SKM-1 (cell line): ENCODE measurements at regions not wholly inside any gene's neighbourhood (a gene's known extent, or its start where the extent isn't known, plus 50 kb on each side); places are given as distances from the start of the nearest gene placed in this dataset.
"Not testable (repeated sequence)": the region's sequence is repeated elsewhere in the genome, so short reads cannot be mapped to it uniquely, and the experiment has no call there.

Experiments used
- DNase-seq: peaks from one replicate; lab custom pipeline; 2025; ENCODE audit not compliant: unreplicated experiment; lab: John Stamatoyannopoulos, UW

DNA sequence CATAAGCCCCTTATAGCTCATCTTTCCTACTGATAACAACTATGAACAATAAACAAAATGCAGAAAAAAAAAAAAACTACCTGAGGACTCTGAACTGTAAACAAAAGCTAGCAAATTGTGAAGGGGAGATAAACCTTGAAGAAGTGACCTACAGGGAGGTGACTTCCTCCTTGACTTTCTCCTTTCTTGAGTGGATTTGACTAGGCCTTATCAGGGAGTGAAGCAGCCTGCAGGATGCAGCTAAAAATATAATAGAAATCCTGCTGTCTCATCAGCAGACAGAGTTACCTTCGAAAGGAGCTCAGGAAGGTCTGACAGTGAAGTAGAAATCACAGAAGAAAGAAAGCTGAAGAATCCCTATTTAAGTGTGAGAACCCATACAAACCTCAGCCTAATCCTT, 322.0 kb upstream of the HTR1E start:
- no peak for DNase-seq

DNA sequence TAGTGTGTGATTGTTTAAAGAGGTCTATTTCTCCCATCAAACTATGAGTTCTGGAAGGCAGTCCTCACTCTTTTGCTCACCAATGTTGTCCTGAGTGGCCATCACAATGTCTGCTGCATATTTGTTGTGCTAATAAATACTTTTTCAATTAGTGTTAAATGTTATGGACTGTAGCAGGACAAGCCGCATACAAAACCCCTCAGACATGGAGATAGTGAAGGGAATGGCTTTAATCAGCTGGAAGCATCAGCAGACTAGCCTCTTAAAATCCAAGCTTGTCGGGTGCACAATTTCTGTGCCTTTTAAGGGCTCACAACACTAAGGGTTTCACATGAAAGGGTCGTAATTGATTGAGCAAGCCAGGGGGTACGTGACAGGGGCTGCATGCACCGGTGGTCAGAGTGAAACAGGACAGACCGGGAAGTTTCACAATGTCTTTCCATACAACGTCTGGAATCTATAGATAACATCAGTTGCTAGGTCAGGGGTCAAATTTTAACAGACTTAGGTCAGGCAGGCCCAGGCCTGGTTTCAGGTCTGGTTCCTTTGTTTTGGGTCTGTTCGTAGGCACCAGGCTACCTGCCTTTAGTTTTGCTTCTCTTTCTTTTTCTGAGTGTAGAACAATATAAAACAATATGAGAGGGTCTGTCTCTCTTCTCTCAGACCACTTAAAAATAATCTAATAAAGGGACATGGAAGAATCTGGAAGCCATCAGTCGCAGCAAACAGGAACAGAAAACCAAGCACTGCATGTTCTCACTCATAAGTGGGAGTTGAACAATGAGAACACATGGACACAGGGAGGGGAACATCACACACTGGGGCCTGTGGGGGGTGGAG, 327.6 kb upstream of the HTR1E start:
- no peak for DNase-seq

GRCh38 chr6:86603364-86603763, 334.0 kb upstream of the HTR1E start:
- not testable (repeated sequence) for DNase-seq

- not testable (repeated sequence) for DNase-seq
Observed at GRCh38 chr6:86602093-86602492, 335.2 kb upstream of the HTR1E start.

DNA sequence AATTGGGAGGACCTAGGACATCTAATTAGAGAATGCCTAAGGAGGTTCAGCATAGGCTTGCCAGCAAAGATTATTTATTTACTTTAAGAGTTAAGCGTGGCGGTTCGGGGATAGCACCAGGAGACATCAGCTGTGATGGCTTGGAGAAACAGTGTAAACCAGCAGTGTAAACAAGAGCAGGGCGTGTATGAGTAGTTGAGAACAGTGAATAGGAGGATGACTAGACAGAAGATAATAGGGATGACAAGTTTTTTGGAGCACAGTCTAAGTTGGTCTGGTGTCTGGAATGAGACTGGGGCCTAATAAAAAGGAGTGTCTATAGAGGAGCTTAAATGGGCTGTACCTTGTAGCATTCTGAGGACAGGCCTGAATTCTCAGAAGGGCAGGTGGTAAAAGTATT, 338.4 kb upstream of the HTR1E start:
- DNase-seq = not testable (repeated sequence)

GRCh38 chr6:86595641-86596040, 341.7 kb upstream of the HTR1E start:
- DNase-seq = no peak

DNA sequence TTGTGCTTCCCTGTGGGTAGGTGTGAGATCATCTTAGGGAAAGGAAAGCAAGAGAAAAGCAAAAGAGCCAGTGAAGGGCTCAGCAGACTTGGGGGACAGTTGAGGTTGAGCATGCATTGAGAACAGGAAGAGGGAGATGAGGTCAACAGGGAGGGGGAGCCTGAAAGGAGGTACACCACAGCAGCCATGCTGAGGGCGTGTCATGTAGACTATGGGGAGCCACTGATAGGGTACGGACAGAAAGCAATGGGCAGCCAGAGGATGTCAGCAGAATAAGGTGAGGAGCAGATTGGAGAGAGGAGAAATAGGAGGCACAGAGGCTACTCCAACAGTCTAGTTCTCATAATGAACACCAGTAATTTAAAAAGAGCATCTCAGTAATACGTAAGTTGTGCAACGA, 351.1 kb upstream of the HTR1E start:
- DNase-seq = no peak

- no peak for DNase-seq
Observed at GRCh38 chr6:86581833-86582232, 355.5 kb upstream of the HTR1E start.

GRCh38 chr6:86563197-86563596, 374.1 kb upstream of the HTR1E start:
- DNase-seq = no peak

- DNase-seq = no peak
Observed at GRCh38 chr6:86558318-86558717, 379.0 kb upstream of the HTR1E start.

DNA sequence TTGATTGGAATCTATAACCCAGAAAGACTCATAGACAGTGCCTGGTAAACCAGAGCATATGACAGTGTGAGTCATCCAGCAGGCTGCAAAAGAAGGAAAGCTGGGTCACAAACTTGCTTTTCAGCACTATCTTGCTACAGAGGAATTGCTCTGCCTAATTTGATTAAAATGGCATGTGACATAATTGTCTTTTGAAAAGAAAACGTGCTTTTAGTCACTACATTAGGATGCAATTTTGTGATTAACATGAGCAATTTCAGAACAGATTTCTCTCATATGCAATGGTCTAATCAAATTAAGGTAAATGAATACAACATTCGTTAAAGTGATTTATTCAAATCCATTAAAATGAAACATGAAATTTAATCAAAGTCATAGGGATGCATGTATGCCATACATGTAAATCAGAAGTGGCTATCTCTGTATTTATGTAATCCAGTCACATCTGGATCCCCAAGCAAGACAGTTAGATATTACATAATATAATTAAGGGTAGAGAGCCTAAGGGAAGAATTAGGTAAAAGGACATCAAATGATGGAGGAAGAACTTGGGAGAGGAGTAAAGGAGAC, 400.0 kb upstream of the HTR1E start:
- no peak for DNase-seq

- DNase-seq = no peak
Observed at GRCh38 chr6:86536121-86536520, 401.2 kb upstream of the HTR1E start.

- no peak for DNase-seq
Observed at GRCh38 chr6:86535100-86535499, 402.2 kb upstream of the HTR1E start.

- no peak for DNase-seq
Observed at GRCh38 chr6:86529635-86530034, 407.7 kb upstream of the HTR1E start.

DNA sequence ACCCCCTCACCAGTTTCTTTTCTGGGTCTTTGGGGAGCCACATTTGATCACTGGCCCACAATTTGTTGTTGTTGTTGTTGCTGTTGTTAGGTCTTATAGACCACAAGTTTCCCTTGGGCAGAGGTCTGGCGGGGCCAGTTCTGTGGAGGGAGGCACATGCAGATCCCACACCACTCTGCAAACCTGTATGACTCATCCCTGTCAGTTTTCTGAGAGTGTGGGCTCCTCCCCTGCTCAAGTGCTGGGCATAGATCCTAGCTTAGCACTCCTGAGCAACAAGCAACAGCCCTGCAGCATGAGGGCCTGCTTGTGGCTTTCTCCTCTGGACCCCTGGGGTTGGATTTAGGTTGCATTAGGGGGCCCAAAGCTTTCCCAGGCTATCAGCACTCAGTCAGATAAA, 411.1 kb upstream of the HTR1E start:
- no peak for DNase-seq

- no peak for DNase-seq
Observed at GRCh38 chr6:86516087-86516486, 421.2 kb upstream of the HTR1E start.

- no peak for DNase-seq
Observed at GRCh38 chr6:86511962-86512361, 425.4 kb upstream of the HTR1E start.

DNA sequence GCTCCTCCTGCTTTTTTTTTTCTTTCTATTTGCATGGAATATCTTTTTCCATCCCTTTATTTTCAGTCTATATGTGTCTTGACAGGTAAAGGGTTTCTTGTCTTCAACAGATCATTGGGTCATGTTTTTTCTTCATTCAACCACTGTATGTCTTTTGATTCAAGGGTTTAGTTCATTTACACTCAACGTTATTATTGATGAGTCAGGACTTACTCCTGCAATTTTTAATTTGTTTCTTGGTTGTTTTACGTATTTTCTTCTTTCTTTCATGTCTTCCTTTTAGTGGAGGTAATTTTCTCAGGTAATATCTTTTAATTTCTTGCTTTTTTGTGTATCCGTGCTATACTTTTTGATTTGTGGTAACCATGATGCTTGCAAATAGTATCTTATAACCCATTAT, 429.1 kb upstream of the HTR1E start:
- no peak for DNase-seq

DNA sequence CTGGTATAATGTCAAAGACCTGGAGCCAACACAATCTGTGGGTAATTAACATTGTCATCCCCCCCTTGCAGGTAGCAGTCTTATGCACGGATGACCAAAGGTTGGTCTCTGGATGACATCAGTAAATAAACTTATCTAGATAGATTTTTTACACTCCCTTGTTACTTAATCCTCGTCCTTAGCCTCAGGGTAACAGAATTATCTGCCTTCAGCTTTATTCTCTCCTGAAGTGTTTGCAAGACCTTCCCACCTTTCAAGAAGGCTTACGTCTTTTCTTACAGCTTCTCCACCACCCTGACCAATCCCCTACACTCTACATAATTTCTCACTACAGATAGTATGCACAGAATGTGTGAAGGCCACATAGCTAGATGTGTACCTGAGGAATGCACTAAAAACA, 434.8 kb upstream of the HTR1E start:
- no peak for DNase-seq

DNA sequence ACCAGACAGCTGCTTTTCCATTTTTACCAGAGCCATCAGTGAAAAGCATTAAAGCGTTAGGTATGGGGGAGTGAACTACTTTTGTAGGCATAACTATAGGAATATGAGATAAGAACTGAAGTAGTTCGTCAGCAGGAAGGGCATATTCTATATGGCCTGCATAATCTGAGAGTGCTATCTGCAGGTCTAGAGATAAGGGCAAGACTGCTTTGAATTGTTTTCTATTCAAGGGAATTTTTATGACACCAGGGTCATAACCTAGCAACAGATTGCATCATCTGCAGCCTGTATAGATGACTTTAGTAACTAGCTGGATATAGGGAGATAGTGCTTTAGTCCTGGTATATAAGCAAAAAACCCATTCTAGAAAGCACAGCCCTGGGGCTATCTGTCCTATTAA, 437.3 kb upstream of the HTR1E start:
- no peak for DNase-seq

DNA sequence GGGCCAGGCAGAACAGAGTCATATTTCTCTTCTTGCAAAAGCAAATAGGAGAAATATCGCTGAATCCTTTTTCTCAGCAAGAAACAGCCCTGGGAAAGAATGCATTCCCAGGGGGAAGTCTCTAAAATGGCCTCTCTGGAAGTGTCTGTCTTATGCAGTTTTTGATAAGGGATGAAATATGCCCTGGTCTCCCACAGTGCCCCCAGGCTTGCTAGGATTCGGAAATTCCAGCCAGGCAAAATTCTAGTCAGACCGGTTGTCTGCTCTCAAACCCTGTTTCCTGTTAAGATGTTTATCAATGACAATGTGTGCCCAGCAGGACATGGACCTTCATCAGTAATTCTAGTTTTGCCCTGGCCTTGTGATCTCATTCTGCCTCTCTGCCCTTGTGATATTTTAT, 448.3 kb upstream of the HTR1E start:
- DNase-seq = not testable (repeated sequence)

DNA sequence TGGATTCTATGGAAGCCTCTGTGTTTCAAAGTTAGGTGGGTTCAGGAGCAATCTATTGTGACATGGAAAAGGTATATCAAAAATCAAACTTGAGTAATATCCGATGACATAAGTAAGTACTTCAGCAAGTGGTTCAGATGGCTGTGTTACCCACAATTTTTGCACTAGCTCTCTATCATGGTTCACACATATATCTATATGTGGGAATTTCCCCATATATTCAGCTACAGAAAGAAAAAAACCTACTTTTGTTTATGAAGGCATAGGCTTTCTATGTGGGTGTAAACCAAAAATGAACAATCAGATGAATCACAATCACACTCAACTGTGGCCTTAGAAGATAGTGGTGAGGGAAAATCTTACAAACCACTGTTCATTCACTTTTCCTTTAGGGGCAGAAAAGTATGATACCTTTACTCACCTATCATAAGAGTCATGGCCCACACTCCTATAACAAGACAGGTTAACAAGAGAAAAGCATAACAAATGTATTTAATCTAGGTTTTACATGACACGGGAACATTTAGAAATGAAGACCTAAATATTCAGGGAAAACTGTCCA, 449.6 kb upstream of the HTR1E start:
- DNase-seq = no peak
